ENCODE measurements at regions not wholly inside any gene's neighbourhood (a gene's known extent, or its start where the extent isn't known, plus 50 kb on each side); places are given as distances from the start of the nearest gene placed in this dataset.

- DNase-seq: peak in 2 of 5 donors; percentile 13 to 50
- Histone ChIP-seq H3K4me3 (ENCODE audit: low read length in 3 of 3) (no peak overlapping the region), H3K4me1 (ENCODE audit: control insufficient read depth in 2 of 3, insufficient read depth in 2 of 3, low read depth in 1 of 3, low read length in 3 of 3) (peaks cover 0 to 4% (median 0%) of the 10 kb centered on the region in 3 donors), H3K9me3 (ENCODE audit: control insufficient read depth in 2 of 3, insufficient read depth in 1 of 3, low read length in 3 of 3) (no peaks in the 10 kb centered on the region), H3K27me3 (ENCODE audit: control insufficient read depth, insufficient read depth, low read length) (peaks cover 10% of the 10 kb centered on the region), H3K27ac (ENCODE audit: low read depth in 2 of 2, low read length in 2 of 2) (no peak overlapping the region), H3K9ac (ENCODE audit: low read length in 3 of 3) (no peak overlapping the region), H3K36me3 (ENCODE audit: control insufficient read depth in 2 of 3, insufficient read depth in 3 of 3, low read length in 3 of 3) (no peaks in the 10 kb centered on the region)
- intact Hi-C loops (cut with DNase I): no loop called here
- no peak for FAIRE-seq
- TF ChIP-seq CTCF (IDR thresholded peaks at IDR 0.05; ENCODE audit: borderline replicate concordance, extremely low read depth, insufficient read depth): no peak
Measured at GRCh38 chr10:101284101-101284743, 55.0 kb upstream of the LBX1 start.

- intact Hi-C loops (cut with DNase I): no loop called here
- TF ChIP-seq CTCF (IDR thresholded peaks at IDR 0.05; ENCODE audit: borderline replicate concordance, extremely low read depth, insufficient read depth): no peak
Measured at GRCh38 chr10:101284744-101285463, 55.6 kb upstream of the LBX1 start.

GRCh38 chr10:101285519-101286070 is 56.3 kb upstream of the LBX1 start:
- H3K27ac ChIP-seq (ENCODE audit: low read depth in 2 of 2, low read length in 2 of 2): no peak overlapping the region
- TF ChIP-seq CTCF (IDR thresholded peaks at IDR 0.05; ENCODE audit: borderline replicate concordance, extremely low read depth, insufficient read depth): no peak
- intact Hi-C loops (cut with DNase I): no loop called here
- no peak overlapping the region for H3K9ac ChIP-seq (ENCODE audit: low read length in 3 of 3)
- peaks cover 10% of the 10 kb centered on the region for H3K27me3 ChIP-seq (ENCODE audit: control insufficient read depth, insufficient read depth, low read length)
- H3K36me3 ChIP-seq (ENCODE audit: control insufficient read depth in 2 of 3, insufficient read depth in 3 of 3, low read length in 3 of 3): no peaks in the 10 kb centered on the region
- FAIRE-seq (no peak), DNase-seq (peak in 4 of 5 donors; percentile 36 to 80 (median 64))
- no peak overlapping the region for H3K4me3 ChIP-seq (ENCODE audit: low read length in 3 of 3)
- no peaks in the 10 kb centered on the region for H3K9me3 ChIP-seq (ENCODE audit: control insufficient read depth in 2 of 3, insufficient read depth in 1 of 3, low read length in 3 of 3)
- peaks cover 0 to 4% (median 0%) of the 10 kb centered on the region in 3 donors for H3K4me1 ChIP-seq (ENCODE audit: control insufficient read depth in 2 of 3, insufficient read depth in 2 of 3, low read depth in 1 of 3, low read length in 3 of 3)

More at GRCh38 chr10:101284744-101285463, 55.6 kb upstream of the LBX1 start:
- H3K9ac ChIP-seq (ENCODE audit: low read length in 3 of 3): no peak overlapping the region
- DNase-seq (peak in 1 of 5 donors; percentile 35), FAIRE-seq (no peak)
- H3K4me3 ChIP-seq (ENCODE audit: low read length in 3 of 3): no peak overlapping the region
- H3K4me1 ChIP-seq (ENCODE audit: control insufficient read depth in 2 of 3, insufficient read depth in 2 of 3, low read depth in 1 of 3, low read length in 3 of 3): peaks cover 0 to 4% (median 0%) of the 10 kb centered on the region in 3 donors
- H3K27me3 ChIP-seq (ENCODE audit: control insufficient read depth, insufficient read depth, low read length): peaks cover 10% of the 10 kb centered on the region
- no peak overlapping the region for H3K27ac ChIP-seq (ENCODE audit: low read depth in 2 of 2, low read length in 2 of 2)
- no peaks in the 10 kb centered on the region for H3K9me3 ChIP-seq (ENCODE audit: control insufficient read depth in 2 of 3, insufficient read depth in 1 of 3, low read length in 3 of 3)
- H3K36me3 ChIP-seq (ENCODE audit: control insufficient read depth in 2 of 3, insufficient read depth in 3 of 3, low read length in 3 of 3): no peaks in the 10 kb centered on the region
